Kidney capillary endothelial cell (primary cell): ENCODE measurements at regions not wholly inside any gene's neighbourhood (a gene's known extent, or its start where the extent isn't known, plus 50 kb on each side); places are given as distances from the start of the nearest gene placed in this dataset.

ENCODE experiments used
- DNase-seq: peaks from one replicate; pipeline ENCODE4 v3.0.0-alpha.2; 2018; ENCODE audit warnings: low spot score

DNA sequence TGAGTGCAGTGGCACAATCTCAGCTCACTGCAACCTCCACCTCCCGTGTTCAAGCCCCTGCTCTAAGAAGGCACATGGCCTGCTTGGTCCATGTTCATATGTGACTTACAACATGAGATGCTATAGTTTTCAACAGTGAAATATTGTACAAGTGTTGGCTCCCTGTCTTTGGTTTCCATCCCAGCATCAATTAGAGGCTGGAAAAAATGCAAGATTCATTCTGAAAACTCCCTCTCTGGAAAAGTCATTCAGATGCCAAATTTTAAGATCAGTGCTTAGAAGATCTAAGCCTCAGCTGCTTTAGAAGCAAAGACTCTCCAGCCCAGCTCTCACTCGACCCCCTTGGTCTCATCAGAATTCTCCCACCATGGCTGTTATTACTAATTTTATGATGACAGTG is 398.9 kb downstream of the KIF16B start:
- no peak for DNase-seq

DNA sequence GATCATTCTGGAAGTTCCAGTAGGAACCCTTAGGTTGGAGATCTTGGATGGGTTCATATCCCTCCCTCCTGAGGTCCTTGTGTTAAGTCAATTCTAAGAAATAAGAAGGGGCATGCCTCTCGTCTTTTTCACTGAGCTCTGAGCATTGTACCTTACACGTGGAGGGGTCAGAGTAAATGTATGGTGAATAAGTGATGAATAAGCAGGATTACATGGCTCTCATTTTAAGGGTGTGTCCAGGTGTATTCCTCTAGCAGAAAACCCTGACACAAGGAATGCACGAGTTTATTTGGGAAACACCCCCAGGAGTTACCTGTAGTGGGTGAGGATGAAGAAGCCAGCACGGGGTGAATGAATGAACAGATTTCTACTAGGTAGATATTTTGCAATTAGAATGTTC is 400.2 kb downstream of the KIF16B start:
- no peak for DNase-seq

DNA sequence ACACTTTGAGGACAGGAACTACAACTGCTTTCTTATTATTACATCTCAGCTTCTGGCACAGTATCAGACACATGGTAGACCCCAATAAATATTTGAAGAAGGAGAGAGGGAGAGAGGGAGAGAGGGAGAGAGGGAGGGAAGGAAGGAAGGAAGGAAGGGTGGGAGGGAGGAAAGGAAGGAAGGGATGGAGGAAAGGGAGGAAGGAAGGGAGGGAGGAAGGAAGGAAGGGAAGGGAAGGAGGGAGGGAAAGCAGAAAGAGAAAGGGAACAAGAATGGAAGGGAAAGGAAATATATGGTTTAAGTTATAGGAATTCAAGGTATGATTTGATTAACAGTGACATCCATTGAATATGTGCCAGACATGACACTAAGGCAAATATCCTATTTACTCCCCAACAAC is 402.1 kb downstream of the KIF16B start:
- DNase-seq: no peak

DNA sequence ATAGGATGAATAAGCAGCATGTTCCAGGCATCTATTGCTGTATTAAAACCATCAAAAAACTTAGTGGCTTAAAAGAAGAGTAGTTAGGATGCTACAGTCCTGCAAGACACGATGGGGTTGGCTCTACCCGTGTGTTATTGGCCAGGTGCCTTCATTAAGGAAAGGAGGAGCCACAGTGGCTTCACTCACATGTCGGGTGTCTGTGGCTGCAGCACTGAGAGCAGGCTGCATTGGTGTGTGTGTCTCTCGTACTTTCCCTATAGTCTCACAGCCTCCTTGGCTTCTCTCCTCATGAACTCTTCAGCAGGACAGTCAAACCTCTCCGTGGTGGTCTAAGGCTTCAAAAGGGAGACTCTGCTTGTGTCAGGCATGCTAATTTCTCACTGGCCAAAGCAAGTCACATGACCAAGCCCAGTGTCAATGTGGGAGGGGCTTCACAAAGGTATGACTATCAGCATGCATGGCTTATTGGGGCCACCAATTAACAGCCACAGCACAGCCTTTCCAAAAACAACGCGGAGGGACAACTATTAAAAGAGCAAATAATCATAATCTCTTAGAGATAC is 402.8 kb downstream of the KIF16B start:
- DNase-seq: no peak

GRCh38 chr20:16167423-16168130 is 405.7 kb downstream of the KIF16B start:
- DNase-seq: no peak

DNA sequence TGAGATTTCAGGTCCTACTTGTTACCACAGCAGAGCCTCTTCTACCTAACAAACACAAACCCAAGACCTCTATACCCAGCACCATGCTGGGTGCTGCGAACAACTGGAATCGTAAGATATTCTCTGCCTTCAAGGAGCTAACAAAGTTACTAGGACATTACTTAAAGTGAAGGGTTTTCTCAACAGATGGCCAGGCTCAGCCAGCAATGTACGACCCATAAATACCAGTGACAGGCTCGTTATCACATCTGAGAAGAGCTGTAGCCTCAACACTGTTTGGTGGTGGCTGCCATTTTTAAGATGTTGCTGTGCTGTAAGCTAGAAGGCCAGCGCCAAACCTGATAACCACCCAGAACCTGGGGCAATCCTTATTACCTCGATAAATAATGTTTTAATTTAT is 406.5 kb downstream of the KIF16B start:
- DNase-seq: no peak

DNA sequence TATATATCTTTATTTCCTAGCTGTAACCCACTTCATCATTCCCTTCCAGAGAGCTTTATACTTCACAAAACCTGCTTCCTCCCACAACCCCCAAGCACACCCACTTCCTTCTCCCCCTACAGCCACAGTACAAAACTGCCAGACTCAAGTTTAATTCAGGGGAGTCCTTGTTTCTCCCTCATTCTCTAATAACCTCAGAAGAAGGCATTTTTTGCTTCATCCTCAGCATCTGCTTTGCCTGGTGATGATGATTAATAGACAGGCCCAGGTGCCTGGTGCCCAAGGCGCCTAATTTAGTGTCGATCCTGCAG is 414.3 kb downstream of the KIF16B start:
- DNase-seq: no peak

DNA sequence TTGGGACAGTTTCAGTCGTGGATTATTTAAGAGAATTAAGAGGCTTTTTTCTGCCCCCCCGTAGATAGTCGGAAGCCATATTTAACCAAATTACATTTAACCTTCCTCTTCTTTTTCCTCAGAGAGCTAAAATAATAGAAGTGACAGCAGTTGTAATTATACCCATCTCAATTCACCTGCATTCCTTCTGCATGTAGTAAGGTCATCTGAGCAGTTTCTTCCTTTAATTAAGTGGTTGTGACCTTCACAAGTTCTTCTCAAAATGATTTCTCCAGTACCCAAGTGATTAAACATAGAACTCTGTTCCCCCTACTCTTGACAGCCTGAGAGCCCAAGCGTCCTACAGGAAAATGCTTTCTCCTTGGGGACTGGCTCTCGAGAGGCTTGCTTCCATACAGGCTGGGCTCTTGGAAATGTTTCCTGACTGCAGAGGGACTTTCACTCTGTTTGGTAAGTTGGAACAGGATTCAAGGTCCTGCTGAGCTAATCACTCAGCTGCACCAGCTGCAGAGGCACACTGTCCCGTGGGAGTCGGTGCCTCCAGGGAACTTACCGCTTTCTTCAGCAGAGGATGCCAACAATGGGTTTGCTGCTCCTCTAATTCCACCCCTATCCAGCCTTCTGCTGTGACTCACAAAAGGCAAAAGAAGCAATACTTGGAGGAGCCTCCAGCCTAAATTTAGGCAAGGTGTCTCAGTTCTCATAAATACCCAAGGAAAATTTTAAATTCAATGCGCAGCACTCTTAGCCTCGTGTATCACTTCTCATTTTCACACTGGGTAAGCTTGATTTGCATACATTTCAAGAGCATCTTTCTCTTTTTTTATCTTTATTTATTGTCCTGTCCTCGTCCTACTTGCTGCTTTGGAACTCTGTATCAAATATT is 414.9 kb downstream of the KIF16B start:
- no peak for DNase-seq

DNA sequence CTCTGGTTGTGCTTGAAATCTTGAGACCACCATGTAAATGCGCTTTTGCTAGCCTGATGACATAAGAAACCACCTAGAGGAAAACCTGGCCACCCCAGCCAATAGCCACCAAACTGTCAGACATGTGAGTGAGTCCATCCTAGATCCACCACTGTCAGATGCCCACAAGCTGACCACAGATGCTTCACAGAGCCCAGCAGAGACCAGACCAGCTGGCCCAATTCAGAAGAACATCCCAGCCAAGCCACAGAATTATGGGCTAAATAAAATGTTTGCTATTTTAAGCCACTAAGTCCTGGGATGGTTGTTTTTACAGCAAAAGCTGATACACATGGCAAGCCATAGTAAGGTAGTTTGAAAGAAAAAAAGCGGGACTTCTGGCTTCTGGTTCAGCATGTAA is 425.3 kb downstream of the KIF16B start:
- DNase-seq: no peak

GRCh38 chr20:16147216-16147615 is 426.0 kb downstream of the KIF16B start:
- peak; percentile 33 for DNase-seq

DNA sequence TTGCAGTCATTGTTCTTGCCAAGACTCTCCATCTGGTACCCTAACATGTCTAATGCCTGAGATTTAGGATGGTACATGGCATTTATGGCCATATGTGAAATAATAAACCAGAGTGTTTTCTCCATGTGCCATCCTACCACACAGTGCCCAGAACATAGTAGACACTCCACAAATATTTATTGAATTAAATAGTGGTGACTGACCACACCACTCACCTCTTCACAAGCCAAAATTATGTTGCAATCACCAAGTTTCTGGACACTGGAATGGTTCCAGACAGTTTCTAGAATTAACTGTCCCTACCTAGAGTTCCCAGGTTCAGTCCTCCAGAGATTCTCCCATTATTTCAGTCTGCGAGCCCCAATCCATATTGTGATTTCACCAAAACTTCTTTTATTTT is 427.3 kb downstream of the KIF16B start:
- DNase-seq: no peak

GRCh38 chr20:16143596-16143995 is 429.7 kb downstream of the KIF16B start:
- DNase-seq: no peak

GRCh38 chr20:16135630-16136029 is 437.6 kb downstream of the KIF16B start:
- DNase-seq: no peak

DNA sequence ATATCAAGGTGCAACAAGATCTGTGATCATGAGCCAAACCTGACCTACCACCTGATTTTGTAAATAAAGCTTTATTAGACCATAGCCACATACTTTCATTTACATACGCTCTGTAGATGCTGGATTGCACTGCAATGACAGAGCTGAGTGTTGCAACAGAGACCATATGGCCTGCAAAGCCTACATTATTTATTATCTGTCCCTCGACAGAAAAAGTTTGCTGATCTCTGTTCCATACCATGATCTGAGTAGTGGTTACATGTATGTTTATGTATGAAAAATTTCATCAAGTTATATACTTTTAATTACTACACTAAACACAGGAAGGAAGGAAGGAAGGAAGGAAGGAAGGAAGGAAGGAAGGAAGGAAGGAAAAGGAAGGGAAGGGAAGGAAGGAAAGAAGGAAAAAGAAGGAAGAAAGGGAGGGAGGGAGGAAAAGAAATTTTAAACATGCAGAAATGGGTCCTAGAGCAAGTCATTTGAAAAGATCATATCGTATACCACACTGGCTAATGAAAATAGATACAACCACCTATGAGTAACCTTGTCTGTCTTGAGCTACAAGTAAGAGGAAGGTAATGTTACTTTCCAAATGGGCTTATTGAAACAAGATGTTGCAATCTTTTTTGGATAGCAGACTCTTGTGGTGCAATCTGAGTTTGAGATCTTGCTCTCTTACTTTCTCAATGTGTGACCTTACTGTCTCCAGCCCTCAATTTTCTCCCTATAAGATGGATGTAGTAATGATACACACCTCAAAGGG is 441.0 kb downstream of the KIF16B start:
- no peak for DNase-seq

DNA sequence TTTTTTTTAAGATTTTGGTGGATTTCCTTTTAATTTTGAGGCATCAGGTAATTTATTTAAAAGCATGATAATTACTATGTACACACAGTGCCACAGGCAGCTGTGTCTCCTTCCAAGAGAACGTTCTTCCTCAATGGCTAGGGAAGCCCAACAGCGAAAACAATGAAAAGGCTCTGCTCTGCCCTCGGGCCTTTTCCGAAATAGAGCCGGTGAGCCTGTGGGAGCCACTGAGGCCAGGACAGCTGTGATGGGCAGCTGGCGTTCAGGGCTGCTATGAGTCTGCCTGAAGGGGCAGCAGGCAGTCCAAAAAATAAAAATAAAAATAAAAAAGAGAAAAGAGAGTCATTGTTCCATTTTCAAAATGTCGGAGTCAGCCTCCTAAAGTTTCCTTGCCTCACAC is 443.8 kb downstream of the KIF16B start:
- DNase-seq: no peak

DNA sequence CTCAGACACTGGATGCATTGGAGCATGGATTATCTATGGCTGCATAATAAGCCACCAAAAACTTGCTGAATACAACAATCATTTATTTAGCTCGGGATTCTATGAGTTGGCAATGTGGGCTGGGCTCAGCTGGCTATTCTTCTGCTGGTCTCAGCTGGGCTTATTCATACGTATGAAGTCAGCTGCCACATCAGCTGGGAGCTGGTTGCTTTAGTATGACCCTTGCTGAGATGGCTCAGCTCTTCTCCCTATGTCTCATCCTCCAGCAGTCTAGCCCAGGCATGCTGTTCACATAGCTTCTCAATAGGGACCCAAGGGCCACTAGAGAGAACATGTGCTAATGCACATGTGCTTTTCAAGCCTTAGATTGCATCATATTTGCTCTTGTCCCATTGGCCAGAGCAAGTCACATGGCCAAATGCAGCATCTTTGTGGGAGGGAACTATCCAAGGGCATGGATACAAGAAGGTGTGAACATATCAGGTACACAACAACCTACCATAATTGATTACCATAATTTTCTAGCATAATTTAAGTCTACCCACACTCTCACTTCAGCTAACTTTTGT is 444.6 kb downstream of the KIF16B start:
- no peak for DNase-seq

GRCh38 chr20:16125816-16126215 is 447.4 kb downstream of the KIF16B start:
- no peak for DNase-seq

DNA sequence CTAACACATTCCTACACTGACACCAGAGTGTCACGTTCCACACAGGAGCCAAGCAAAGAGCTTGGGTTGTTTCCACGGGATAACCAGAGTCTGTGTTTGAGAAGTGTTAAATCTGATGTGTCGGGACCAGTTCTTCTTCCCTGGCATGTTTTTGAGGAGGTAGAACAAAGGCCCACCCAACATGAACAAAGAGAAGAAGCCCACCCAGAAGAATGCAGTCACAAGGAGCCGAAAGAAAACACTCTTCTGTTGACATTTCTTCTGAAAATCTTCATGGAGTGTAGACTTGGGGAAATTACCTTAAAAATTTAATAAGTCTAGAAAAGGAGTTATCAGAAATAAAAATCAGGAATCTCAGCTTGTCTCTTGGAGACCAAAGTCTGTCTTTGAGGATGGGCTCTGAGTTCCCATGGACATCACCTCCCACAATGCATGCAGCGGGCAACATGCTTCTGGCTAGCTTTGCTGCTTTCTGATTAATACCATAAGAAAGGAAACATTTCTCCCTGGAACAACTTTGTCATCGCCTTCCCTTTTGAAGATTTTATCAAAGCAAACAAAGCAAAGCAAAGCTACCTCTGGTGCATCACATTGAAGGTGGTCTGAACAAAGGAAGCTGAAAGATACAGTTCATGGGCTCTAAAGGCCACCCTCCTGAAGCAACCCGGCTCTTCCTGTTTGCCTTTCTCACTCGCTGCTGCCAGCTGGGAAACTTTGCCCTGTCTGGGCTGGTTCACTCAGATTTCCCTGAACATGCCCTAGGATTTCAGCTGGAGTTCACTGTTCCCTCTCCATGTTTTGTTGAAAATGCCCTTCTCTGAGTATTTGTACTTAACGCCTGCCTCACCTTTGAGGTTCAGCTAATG is 448.1 kb downstream of the KIF16B start:
- DNase-seq: no peak

GRCh38 chr20:16124491-16124890 is 448.8 kb downstream of the KIF16B start:
- no peak for DNase-seq

DNA sequence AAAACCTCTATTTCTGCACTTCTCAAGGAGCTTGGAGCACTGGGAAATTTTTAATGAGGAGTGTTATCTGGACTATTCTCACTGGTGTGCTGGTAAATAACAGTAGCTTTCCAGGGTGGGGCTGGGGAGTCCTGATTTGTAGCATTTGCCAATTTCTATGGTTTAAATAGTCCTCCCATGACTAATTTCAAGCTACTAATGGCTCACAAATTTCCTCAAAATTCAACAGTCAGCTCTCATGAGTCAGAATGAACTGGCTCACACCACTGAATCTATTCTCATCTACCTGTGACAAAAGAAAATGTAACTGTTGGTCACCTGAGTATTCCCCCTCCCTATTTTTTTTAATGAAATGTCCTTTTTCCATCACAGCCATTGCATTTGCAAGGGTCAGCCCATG is 449.6 kb downstream of the KIF16B start:
- no peak for DNase-seq

GRCh38 chr20:16119909-16120308 is 453.3 kb downstream of the KIF16B start:
- no peak for DNase-seq
